Erythroblast (primary cell): ENCODE measurements at regions not wholly inside any gene's neighbourhood (a gene's known extent, or its start where the extent isn't known, plus 50 kb on each side); places are given as distances from the start of the nearest gene placed in this dataset.

Experiments used
- GATA1 ChIP-seq: IDR thresholded peaks from 2 replicates; pipeline ENCODE4 v1.6.1; 2011; ENCODE audit warnings: low read depth, mild to moderate bottlenecking, control low read depth, low read length, moderate library complexity
- POLR2A ChIP-seq: IDR thresholded peaks from 2 replicates; pipeline ENCODE4 v1.6.1; 2011; ENCODE audit warnings: mild to moderate bottlenecking, low read length

- no peak for TF ChIP-seq POLR2A
- no peak for TF ChIP-seq GATA1
Observed at GRCh38 chrX:25191403-25191802, 175.6 kb upstream of the ARX start.
